ENCODE measurements at regions not wholly inside any gene's neighbourhood (a gene's known extent, or its start where the extent isn't known, plus 50 kb on each side); places are given as distances from the start of the nearest gene placed in this dataset.

GRCh38 chr15:38872732-38873131, 308.1 kb upstream of the RASGRP1 start:
- TF ChIP-seq, protein P1, sequence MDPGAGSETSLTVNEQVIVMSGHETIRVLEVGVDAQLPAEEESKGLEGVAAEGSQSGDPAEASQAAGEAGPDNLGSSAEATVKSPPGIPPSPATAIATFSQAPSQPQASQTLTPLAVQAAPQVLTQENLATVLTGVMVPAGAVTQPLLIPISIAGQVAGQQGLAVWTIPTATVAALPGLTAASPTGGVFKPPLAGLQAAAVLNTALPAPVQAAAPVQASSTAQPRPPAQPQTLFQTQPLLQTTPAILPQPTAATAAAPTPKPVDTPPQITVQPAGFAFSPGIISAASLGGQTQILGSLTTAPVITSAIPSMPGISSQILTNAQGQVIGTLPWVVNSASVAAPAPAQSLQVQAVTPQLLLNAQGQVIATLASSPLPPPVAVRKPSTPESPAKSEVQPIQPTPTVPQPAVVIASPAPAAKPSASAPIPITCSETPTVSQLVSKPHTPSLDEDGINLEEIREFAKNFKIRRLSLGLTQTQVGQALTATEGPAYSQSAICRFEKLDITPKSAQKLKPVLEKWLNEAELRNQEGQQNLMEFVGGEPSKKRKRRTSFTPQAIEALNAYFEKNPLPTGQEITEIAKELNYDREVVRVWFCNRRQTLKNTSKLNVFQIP (CRISPR knock-in tag; IDR thresholded peaks at IDR 0.05; ENCODE audit: borderline replicate concordance, low read depth) = no peak
- TF ChIP-seq ZC3H10 (CRISPR knock-in tag; IDR thresholded peaks at IDR 0.05) (no peak), PATZ1 (CRISPR knock-in tag; IDR thresholded peaks at IDR 0.05; ENCODE audit: borderline replicate concordance) (no peak), OSR1 (CRISPR knock-in tag; IDR thresholded peaks at IDR 0.05) (no peak), CSRNP3 (CRISPR knock-in tag; IDR thresholded peaks at IDR 0.05) (no peak), CSDC2 (CRISPR knock-in tag; IDR thresholded peaks at IDR 0.05) (no peak), ISL1 (CRISPR knock-in tag; IDR thresholded peaks at IDR 0.05) (no peak), CREB5 (CRISPR knock-in tag; IDR thresholded peaks at IDR 0.05; ENCODE audit: low read depth) (no peak), BACH2 (CRISPR knock-in tag; IDR thresholded peaks at IDR 0.05; ENCODE audit: borderline replicate concordance) (no peak), ARNTL (CRISPR knock-in tag; IDR thresholded peaks at IDR 0.05; ENCODE audit: borderline replicate concordance, low read depth) (no peak), PPARA (CRISPR knock-in tag; IDR thresholded peaks at IDR 0.05; ENCODE audit: borderline replicate concordance) (no peak), RARB (CRISPR knock-in tag; IDR thresholded peaks at IDR 0.05) (no peak), ZFP3 (CRISPR knock-in tag; IDR thresholded peaks at IDR 0.05) (no peak)
